ENCODE measurements at regions not wholly inside any gene's neighbourhood (a gene's known extent, or its start where the extent isn't known, plus 50 kb on each side); places are given as distances from the start of the nearest gene placed in this dataset.
"Not testable (repeated sequence)": the region's sequence is repeated elsewhere in the genome, so short reads cannot be mapped to it uniquely, and the experiment has no call there.

DNA sequence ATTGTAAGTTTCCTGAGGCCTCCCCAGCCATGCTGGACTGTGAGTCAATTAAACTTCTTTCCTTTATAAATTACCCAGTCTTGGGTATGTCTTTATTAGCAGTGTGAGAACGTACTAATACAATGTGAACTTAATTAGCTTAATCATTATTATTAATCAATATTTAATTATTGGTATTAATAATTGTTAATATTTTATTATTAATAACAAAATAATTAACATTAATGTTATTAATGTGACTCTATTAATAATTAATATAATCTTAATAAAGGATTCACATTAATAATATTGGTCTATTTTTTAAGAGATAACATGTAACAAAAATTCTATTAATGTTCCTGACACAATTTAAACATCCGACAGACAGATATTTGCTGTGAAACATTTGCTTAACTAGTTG, 164.9 kb upstream of the ATF7IP start:
- H3K27ac ChIP-seq (ENCODE audit: insufficient read depth, low read length, poor library complexity, severe bottlenecking): no peak overlapping the region
- H3K4me3 ChIP-seq (ENCODE audit: insufficient read depth, low read depth, low read length, poor library complexity, severe bottlenecking): no peak overlapping the region

DNA sequence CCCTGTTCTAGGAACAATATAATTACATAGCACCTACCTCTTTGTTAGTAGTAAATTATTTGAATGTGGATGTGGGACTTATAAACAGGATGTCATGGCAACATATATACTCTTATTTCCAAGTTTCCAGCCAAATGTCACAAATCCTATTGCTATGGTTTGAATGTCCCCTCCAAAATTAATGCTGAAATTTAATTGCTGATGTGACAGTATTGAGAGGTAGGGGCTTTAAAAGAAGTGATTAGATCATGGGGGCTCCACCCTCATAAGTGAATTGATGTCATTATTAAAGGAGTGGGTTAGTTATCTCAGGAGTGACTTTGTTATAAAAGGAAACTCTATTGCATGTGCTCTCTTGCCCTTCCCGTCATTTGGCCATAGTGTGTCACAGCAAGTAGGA, 164.2 kb upstream of the ATF7IP start:
- no peaks in the 10 kb centered on the region for H3K27me3 ChIP-seq (replicated peaks; ENCODE audit: control insufficient read depth, insufficient read depth, low read length, poor library complexity, severe bottlenecking)
- no peak for DNase-seq
- H3K4me3 ChIP-seq (ENCODE audit: insufficient read depth, low read depth, low read length, poor library complexity, severe bottlenecking): no peak overlapping the region
- no peaks in the 10 kb centered on the region for H3K36me3 ChIP-seq (ENCODE audit: control insufficient read depth, insufficient read depth, low read length)
- H3K4me1 ChIP-seq (ENCODE audit: control insufficient read depth, insufficient read depth, low read length, poor library complexity, severe bottlenecking): no peaks in the 10 kb centered on the region
- no peaks in the 10 kb centered on the region for H3K9me3 ChIP-seq (ENCODE audit: control insufficient read depth, low read length)
- no peak overlapping the region for H3K27ac ChIP-seq (ENCODE audit: insufficient read depth, low read length, poor library complexity, severe bottlenecking)

More for the DNA sequence above, 164.9 kb upstream of the ATF7IP start:
- Histone ChIP-seq H3K4me1 (ENCODE audit: control insufficient read depth, insufficient read depth, low read length, poor library complexity, severe bottlenecking) (no peaks in the 10 kb centered on the region), H3K9me3 (ENCODE audit: control insufficient read depth, low read length) (no peaks in the 10 kb centered on the region), H3K27me3 (replicated peaks; ENCODE audit: control insufficient read depth, insufficient read depth, low read length, poor library complexity, severe bottlenecking) (no peaks in the 10 kb centered on the region), H3K36me3 (ENCODE audit: control insufficient read depth, insufficient read depth, low read length) (no peaks in the 10 kb centered on the region)
- no peak for DNase-seq

DNA sequence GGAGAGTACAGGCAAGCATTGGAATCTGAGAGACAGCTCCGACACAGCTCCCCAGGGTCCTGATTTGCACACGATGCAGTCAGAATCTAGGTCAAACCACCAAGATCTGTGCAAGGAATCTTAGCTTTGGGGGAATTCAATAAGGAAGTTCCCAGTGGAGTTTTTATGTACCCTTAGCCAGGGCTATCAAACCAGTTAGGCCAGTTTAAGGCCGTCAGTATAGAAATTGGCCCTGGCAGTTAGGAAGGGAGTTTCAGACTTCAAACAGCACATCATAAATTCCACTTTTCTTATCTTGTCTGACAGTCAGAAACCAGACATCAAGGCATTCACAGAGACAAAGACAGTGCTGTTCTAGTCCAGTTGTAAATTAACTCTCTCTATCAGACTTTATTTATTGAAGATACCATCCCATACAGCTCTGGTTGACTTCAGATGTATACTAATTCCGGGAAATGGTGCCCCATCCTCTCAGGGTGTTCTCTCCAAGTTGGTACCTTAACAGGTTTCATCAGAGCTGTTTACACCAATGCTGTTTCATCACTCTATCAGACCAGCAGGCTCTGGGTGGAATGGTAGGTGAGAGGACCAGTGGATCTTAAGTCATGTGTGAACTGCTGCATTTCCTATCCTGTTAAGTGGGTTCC, 157.5 kb upstream of the ATF7IP start:
- no peak overlapping the region for H3K4me3 ChIP-seq (ENCODE audit: insufficient read depth, low read depth, low read length, poor library complexity, severe bottlenecking)
- no peaks in the 10 kb centered on the region for H3K36me3 ChIP-seq (ENCODE audit: control insufficient read depth, insufficient read depth, low read length)
- H3K9me3 ChIP-seq (ENCODE audit: control insufficient read depth, low read length): no peaks in the 10 kb centered on the region
- no peaks in the 10 kb centered on the region for H3K27me3 ChIP-seq (replicated peaks; ENCODE audit: control insufficient read depth, insufficient read depth, low read length, poor library complexity, severe bottlenecking)
- H3K4me1 ChIP-seq (ENCODE audit: control insufficient read depth, insufficient read depth, low read length, poor library complexity, severe bottlenecking): no peaks in the 10 kb centered on the region
- no peak overlapping the region for H3K27ac ChIP-seq (ENCODE audit: insufficient read depth, low read length, poor library complexity, severe bottlenecking)
- DNase-seq: no peak

DNA sequence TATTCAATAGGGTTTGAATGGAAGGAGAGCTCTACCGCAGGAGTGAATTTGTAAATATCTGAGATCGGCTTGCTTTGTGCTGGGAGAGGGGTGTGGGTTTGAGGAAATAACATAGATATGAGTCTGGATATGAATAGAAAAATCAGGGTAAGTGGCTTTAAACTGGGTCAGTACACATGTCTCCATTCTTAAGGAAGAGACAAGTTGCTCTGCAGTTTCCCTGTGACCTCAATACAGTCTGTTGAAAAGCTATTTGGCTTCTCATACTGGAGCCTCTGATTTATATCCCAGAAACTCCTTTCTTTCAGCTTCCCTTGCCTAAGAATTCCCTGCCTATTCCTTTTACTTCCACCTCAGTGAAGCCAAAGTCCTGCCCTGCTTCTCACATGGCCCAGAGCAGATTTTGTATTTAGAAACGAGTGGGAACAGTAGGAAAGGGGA, 153.5 kb upstream of the ATF7IP start:
- Histone ChIP-seq H3K4me1 (ENCODE audit: control insufficient read depth, insufficient read depth, low read length, poor library complexity, severe bottlenecking) (no peaks in the 10 kb centered on the region), H3K9me3 (ENCODE audit: control insufficient read depth, low read length) (no peaks in the 10 kb centered on the region), H3K27me3 (replicated peaks; ENCODE audit: control insufficient read depth, insufficient read depth, low read length, poor library complexity, severe bottlenecking) (no peaks in the 10 kb centered on the region), H3K4me3 (ENCODE audit: insufficient read depth, low read depth, low read length, poor library complexity, severe bottlenecking) (no peak overlapping the region), H3K27ac (ENCODE audit: insufficient read depth, low read length, poor library complexity, severe bottlenecking) (no peak overlapping the region), H3K36me3 (ENCODE audit: control insufficient read depth, insufficient read depth, low read length) (no peaks in the 10 kb centered on the region)
- no peak for DNase-seq

DNA sequence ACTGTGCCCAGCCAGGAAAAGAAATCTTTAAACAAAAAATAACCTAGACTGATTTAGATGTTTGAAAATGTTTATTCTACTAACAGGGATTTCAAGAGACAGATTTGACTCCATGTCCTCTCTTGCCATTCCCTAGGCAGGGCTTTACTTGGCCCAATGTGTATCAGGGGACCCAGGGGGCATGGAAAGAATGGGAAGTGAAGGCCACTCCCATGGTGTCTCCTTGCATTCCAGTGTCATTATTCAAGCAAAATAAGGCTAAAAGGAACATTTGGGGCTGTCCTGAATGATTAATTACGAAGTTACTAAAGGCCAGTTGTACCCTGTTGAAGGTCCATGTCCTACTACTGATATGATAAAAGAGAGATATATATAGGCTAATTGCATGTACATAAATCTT, 151.9 kb upstream of the ATF7IP start:
- no peak for DNase-seq
- H3K27ac ChIP-seq (ENCODE audit: insufficient read depth, low read length, poor library complexity, severe bottlenecking): no peak overlapping the region
- no peak overlapping the region for H3K4me3 ChIP-seq (ENCODE audit: insufficient read depth, low read depth, low read length, poor library complexity, severe bottlenecking)
- no peaks in the 10 kb centered on the region for H3K27me3 ChIP-seq (replicated peaks; ENCODE audit: control insufficient read depth, insufficient read depth, low read length, poor library complexity, severe bottlenecking)
- H3K4me1 ChIP-seq (ENCODE audit: control insufficient read depth, insufficient read depth, low read length, poor library complexity, severe bottlenecking): no peaks in the 10 kb centered on the region
- no peaks in the 10 kb centered on the region for H3K9me3 ChIP-seq (ENCODE audit: control insufficient read depth, low read length)
- no peaks in the 10 kb centered on the region for H3K36me3 ChIP-seq (ENCODE audit: control insufficient read depth, insufficient read depth, low read length)

DNA sequence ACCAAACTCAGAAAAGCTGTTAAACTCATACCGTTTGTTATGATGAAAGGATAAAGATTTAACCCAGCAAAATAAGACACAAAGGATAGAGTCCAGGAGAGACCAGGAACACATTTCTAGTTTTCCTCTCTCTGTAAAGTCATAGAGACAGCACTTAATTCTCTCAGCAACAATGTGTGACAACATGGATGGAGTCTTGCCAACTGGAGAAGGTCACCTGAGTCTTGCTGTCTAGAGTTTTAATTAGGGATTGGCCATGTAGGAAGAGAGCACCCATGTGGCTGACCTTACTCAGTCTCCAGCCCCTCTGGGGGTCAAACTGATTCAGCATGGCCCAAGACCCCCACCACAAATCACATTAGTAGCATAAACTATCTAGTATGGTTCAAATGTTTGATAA, 151.0 kb upstream of the ATF7IP start:
- H3K36me3 ChIP-seq (ENCODE audit: control insufficient read depth, insufficient read depth, low read length): no peaks in the 10 kb centered on the region
- no peaks in the 10 kb centered on the region for H3K27me3 ChIP-seq (replicated peaks; ENCODE audit: control insufficient read depth, insufficient read depth, low read length, poor library complexity, severe bottlenecking)
- no peak overlapping the region for H3K27ac ChIP-seq (ENCODE audit: insufficient read depth, low read length, poor library complexity, severe bottlenecking)
- DNase-seq: no peak
- no peak overlapping the region for H3K4me3 ChIP-seq (ENCODE audit: insufficient read depth, low read depth, low read length, poor library complexity, severe bottlenecking)
- H3K9me3 ChIP-seq (ENCODE audit: control insufficient read depth, low read length): no peaks in the 10 kb centered on the region
- H3K4me1 ChIP-seq (ENCODE audit: control insufficient read depth, insufficient read depth, low read length, poor library complexity, severe bottlenecking): no peaks in the 10 kb centered on the region

DNA sequence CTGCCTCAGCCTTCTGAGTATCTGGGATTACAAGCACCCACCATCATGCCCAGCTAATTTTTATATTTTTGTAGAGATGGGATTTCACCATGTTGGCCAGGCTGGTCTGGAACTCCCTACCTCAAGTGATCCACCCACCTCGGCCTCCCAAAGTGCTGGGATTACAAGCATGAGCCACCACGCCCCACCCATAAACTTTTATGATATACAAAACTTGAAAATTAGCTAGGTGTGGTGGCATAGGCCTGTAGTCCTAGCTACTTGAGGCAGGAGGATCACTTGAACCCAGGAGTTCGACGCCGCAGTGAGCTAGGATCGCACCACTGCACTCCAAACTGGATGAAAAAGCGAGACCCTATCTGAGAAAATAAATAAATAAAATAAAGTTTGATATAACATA, 149.5 kb upstream of the ATF7IP start:
- not testable (repeated sequence) for DNase-seq; H3K27me3 ChIP-seq (replicated peaks; ENCODE audit: control insufficient read depth, insufficient read depth, low read length, poor library complexity, severe bottlenecking); H3K4me1 ChIP-seq (ENCODE audit: control insufficient read depth, insufficient read depth, low read length, poor library complexity, severe bottlenecking); H3K27ac ChIP-seq (ENCODE audit: insufficient read depth, low read length, poor library complexity, severe bottlenecking); H3K9me3 ChIP-seq (ENCODE audit: control insufficient read depth, low read length); H3K36me3 ChIP-seq (ENCODE audit: control insufficient read depth, insufficient read depth, low read length)
- peak overlapping the region; percentile 51 for H3K4me3 ChIP-seq (ENCODE audit: insufficient read depth, low read depth, low read length, poor library complexity, severe bottlenecking)

DNA sequence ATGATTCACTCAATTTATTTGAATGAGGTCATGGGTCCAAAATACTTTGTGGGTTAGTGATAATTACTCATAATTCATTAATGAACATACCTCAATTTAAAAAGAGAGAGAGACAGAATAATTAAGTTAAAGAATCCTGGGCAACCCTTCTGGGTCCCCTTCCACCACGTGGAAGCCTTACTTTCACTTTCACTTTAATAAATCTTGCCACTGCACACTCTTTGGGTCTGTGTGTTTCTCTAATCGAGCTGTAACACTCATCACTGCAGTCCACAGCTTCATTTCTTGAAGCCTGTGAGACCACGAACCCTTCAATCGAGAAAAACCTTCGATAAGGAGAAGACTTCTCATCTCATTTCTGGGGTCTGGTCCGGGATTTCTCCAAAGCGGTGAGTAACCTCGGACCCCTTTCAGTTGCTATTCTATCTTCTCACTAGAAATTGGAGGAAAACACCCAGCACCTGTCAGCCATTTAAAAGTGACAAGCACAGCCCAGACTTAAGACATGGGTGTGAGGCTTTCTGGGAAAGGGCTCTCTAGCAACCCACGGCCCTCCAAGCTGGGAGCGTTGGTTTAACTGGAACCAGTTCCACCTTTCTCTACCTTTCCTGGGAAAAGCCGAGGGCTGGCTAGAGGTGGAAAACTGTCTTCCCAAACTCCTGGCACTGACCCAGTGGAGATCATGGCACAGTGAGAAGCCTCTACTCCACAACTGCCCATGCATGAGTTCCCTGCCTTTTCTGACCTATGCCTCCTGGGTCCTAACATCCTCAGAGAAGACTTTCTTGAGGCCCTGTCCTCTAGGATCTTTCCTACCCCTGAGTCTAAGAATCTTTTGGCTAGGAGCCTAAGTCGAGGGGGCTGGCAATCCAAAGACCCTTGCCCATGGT, 148.8 kb upstream of the ATF7IP start:
- Histone ChIP-seq H3K9me3 (ENCODE audit: control insufficient read depth, low read length) (no peaks in the 10 kb centered on the region), H3K36me3 (ENCODE audit: control insufficient read depth, insufficient read depth, low read length) (no peaks in the 10 kb centered on the region), H3K4me1 (ENCODE audit: control insufficient read depth, insufficient read depth, low read length, poor library complexity, severe bottlenecking) (no peaks in the 10 kb centered on the region), H3K4me3 (ENCODE audit: insufficient read depth, low read depth, low read length, poor library complexity, severe bottlenecking) (peak overlapping the region; percentile 51), H3K27me3 (replicated peaks; ENCODE audit: control insufficient read depth, insufficient read depth, low read length, poor library complexity, severe bottlenecking) (no peaks in the 10 kb centered on the region), H3K27ac (ENCODE audit: insufficient read depth, low read length, poor library complexity, severe bottlenecking) (no peak overlapping the region)
- no peak for DNase-seq

DNA sequence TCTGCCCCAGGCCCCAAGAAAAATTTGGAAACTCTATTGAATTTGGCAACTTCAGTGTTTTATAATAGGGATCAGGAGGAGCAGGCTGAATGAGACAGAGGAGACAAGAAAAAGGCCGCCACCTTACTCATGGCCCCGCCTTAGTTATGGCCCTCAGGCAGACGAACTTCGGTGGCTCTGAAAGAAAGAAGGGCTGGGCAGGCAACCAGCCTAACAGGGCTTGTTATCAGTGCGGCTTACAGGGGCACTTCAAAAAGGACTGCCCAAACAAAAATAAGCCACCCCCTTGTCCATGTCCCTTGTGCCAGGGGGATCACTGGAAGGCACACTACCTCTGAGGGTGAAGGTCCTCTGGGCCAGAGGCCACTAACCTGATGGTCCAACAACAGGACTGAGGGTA, 146.3 kb upstream of the ATF7IP start:
- Histone ChIP-seq H3K4me1 (ENCODE audit: control insufficient read depth, insufficient read depth, low read length, poor library complexity, severe bottlenecking) (no peaks in the 10 kb centered on the region), H3K4me3 (ENCODE audit: insufficient read depth, low read depth, low read length, poor library complexity, severe bottlenecking) (no peak overlapping the region), H3K27me3 (replicated peaks; ENCODE audit: control insufficient read depth, insufficient read depth, low read length, poor library complexity, severe bottlenecking) (no peaks in the 10 kb centered on the region), H3K27ac (ENCODE audit: insufficient read depth, low read length, poor library complexity, severe bottlenecking) (no peak overlapping the region), H3K36me3 (ENCODE audit: control insufficient read depth, insufficient read depth, low read length) (no peaks in the 10 kb centered on the region), H3K9me3 (ENCODE audit: control insufficient read depth, low read length) (no peaks in the 10 kb centered on the region)
- no peak for DNase-seq

DNA sequence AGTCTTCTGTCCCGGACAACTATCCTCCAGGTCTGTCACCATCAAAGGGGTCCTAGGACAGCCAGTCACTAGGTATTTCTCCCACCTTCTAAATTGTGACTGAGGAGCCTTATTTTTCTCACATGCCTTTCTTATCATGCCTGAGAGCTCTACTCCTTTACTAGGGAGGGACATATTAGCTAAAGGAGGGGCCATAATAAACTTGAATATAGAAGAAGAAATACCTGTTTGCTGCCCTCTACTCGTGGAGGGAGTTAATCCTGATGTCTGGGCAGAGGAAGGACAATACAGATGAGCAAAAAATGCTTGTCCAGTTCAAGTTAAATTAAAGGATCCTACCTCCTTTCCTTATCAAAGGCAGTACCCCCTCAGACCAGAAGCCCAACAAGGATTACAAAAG, 145.8 kb upstream of the ATF7IP start:
- H3K9me3 ChIP-seq (ENCODE audit: control insufficient read depth, low read length); DNase-seq; H3K27ac ChIP-seq (ENCODE audit: insufficient read depth, low read length, poor library complexity, severe bottlenecking); H3K36me3 ChIP-seq (ENCODE audit: control insufficient read depth, insufficient read depth, low read length); H3K27me3 ChIP-seq (replicated peaks; ENCODE audit: control insufficient read depth, insufficient read depth, low read length, poor library complexity, severe bottlenecking); H3K4me3 ChIP-seq (ENCODE audit: insufficient read depth, low read depth, low read length, poor library complexity, severe bottlenecking); H3K4me1 ChIP-seq (ENCODE audit: control insufficient read depth, insufficient read depth, low read length, poor library complexity, severe bottlenecking): not testable (repeated sequence)
